ENCODE measurements at regions not wholly inside any gene's neighbourhood (a gene's known extent, or its start where the extent isn't known, plus 50 kb on each side); places are given as distances from the start of the nearest gene placed in this dataset.

- TF ChIP-seq MAX (CRISPR knock-in tag; IDR thresholded peaks at IDR 0.05) (no peak), E2F4 (CRISPR knock-in tag; IDR thresholded peaks at IDR 0.05; ENCODE audit: borderline replicate concordance, low read depth) (no peak), RELA (CRISPR knock-in tag; IDR thresholded peaks at IDR 0.05; ENCODE audit: borderline replicate concordance) (no peak), ATF6 (CRISPR knock-in tag; IDR thresholded peaks at IDR 0.05) (no peak)
Observed at GRCh38 chr16:26995522-26995921, 71.2 kb upstream of the C16orf82 start.
